ENCODE measurements at regions not wholly inside any gene's neighbourhood (a gene's known extent, or its start where the extent isn't known, plus 50 kb on each side); places are given as distances from the start of the nearest gene placed in this dataset.

GRCh38 chr3:105051972-105052371 is 314.7 kb upstream of the ALCAM start:
- no peak for TF ChIP-seq POLR2AphosphoS5 (IDR thresholded peaks at IDR 0.05; ENCODE audit: insufficient read depth in 1 of 2, low read depth in 1 of 2)
- TF ChIP-seq CTCF (IDR thresholded peaks at IDR 0.05) = no peak
